ENCODE measurements at regions not wholly inside any gene's neighbourhood (a gene's known extent, or its start where the extent isn't known, plus 50 kb on each side); places are given as distances from the start of the nearest gene placed in this dataset.

GRCh38 chr6:170483413-170483812, 69.7 kb downstream of the PSMB1 start:
- Histone ChIP-seq H3K27ac (ENCODE audit: insufficient read depth in 1 of 2, low read depth in 1 of 2, low read length in 2 of 2, poor library complexity in 1 of 2, severe bottlenecking in 2 of 2) (no peak overlapping the region), H3K4me3 (ENCODE audit: control insufficient read depth in 1 of 7, extremely low read depth in 1 of 7, insufficient read depth in 4 of 7, low read depth in 2 of 7, low read length in 6 of 7) (no peak overlapping the region), H3K4me1 (ENCODE audit: control extremely low read depth in 1 of 4, control insufficient read depth in 4 of 4, insufficient read depth in 4 of 4, low read length in 3 of 4) (no peaks in the 10 kb centered on the region), H3K36me3 (ENCODE audit: control insufficient read depth in 4 of 4, insufficient read depth in 4 of 4, low read length in 3 of 4) (no peaks in the 10 kb centered on the region), H3K9me3 (ENCODE audit: control extremely low read depth in 1 of 5, control insufficient read depth in 4 of 5, insufficient read depth in 2 of 5, low read depth in 1 of 5, low read length in 4 of 5) (no peaks in the 10 kb centered on the region), H3K27me3 (replicated peaks in 2 of 5; ENCODE audit: control insufficient read depth in 4 of 5, insufficient read depth in 5 of 5, low read length in 4 of 5) (peaks cover 0 to 3% (median 0%) of the 10 kb centered on the region in 5 experiments)
- ChIA-PET CTCF (no interaction called here), POLR2A (no interaction called here)
- no CpG with 5 or more reads among the region's 2 CpGs for WGBS (ENCODE audit: insufficient coverage)
- no peak for DNase-seq

- ChIA-PET CTCF (no interaction called here), POLR2A (no interaction called here)
- Histone ChIP-seq H3K4me3 (ENCODE audit: control insufficient read depth in 1 of 7, extremely low read depth in 1 of 7, insufficient read depth in 4 of 7, low read depth in 2 of 7, low read length in 6 of 7) (no peak overlapping the region), H3K9me3 (ENCODE audit: control extremely low read depth in 1 of 5, control insufficient read depth in 4 of 5, insufficient read depth in 2 of 5, low read depth in 1 of 5, low read length in 4 of 5) (no peaks in the 10 kb centered on the region), H3K27me3 (replicated peaks in 2 of 5; ENCODE audit: control insufficient read depth in 4 of 5, insufficient read depth in 5 of 5, low read length in 4 of 5) (peaks cover 0 to 2% (median 0%) of the 10 kb centered on the region in 5 experiments), H3K27ac (ENCODE audit: insufficient read depth in 1 of 2, low read depth in 1 of 2, low read length in 2 of 2, poor library complexity in 1 of 2, severe bottlenecking in 2 of 2) (no peak overlapping the region), H3K36me3 (ENCODE audit: control insufficient read depth in 4 of 4, insufficient read depth in 4 of 4, low read length in 3 of 4) (no peaks in the 10 kb centered on the region), H3K4me1 (ENCODE audit: control extremely low read depth in 1 of 4, control insufficient read depth in 4 of 4, insufficient read depth in 4 of 4, low read length in 3 of 4) (no peaks in the 10 kb centered on the region)
- 83% methylated on average over 6 of the region's 6 CpGs for WGBS (ENCODE audit: insufficient coverage)
- no peak for DNase-seq
These were observed 72.9 kb downstream of the PSMB1 start for GRCh38 chr6:170480050-170480692.

GRCh38 chr6:170476360-170476759, 76.7 kb downstream of the PSMB1 start:
- CTCF ChIA-PET: no interaction called here
- H3K27ac ChIP-seq (ENCODE audit: insufficient read depth in 1 of 2, low read depth in 1 of 2, low read length in 2 of 2, poor library complexity in 1 of 2, severe bottlenecking in 2 of 2): no peak overlapping the region
- DNase-seq: peak in 2 of 3 donors; percentile 43 to 69
- H3K36me3 ChIP-seq (ENCODE audit: control insufficient read depth in 4 of 4, insufficient read depth in 4 of 4, low read length in 3 of 4): no peaks in the 10 kb centered on the region
- WGBS (ENCODE audit: insufficient coverage): no CpG with 5 or more reads among the region's 6 CpGs
- H3K4me1 ChIP-seq (ENCODE audit: control extremely low read depth in 1 of 4, control insufficient read depth in 4 of 4, insufficient read depth in 4 of 4, low read length in 3 of 4): no peaks in the 10 kb centered on the region
- no peaks in the 10 kb centered on the region for H3K9me3 ChIP-seq (ENCODE audit: control extremely low read depth in 1 of 5, control insufficient read depth in 4 of 5, insufficient read depth in 2 of 5, low read depth in 1 of 5, low read length in 4 of 5)
- no peak overlapping the region for H3K4me3 ChIP-seq (ENCODE audit: control insufficient read depth in 1 of 7, extremely low read depth in 1 of 7, insufficient read depth in 4 of 7, low read depth in 2 of 7, low read length in 6 of 7)
- POLR2A ChIA-PET: interaction anchor here (0.7 kb wide), 1 partner anchor 226 kb away, joined by 3 read pairs; no protein-coding TSS in a partner anchor
- H3K27me3 ChIP-seq (replicated peaks in 2 of 5; ENCODE audit: control insufficient read depth in 4 of 5, insufficient read depth in 5 of 5, low read length in 4 of 5): peaks cover 0 to 10% (median 2%) of the 10 kb centered on the region in 5 experiments

- Histone ChIP-seq H3K4me3 (ENCODE audit: control insufficient read depth in 1 of 7, extremely low read depth in 1 of 7, insufficient read depth in 4 of 7, low read depth in 2 of 7, low read length in 6 of 7) (no peak overlapping the region), H3K27me3 (replicated peaks in 2 of 5; ENCODE audit: control insufficient read depth in 4 of 5, insufficient read depth in 5 of 5, low read length in 4 of 5) (peaks cover 0 to 10% (median 2%) of the 10 kb centered on the region in 5 experiments), H3K9me3 (ENCODE audit: control extremely low read depth in 1 of 5, control insufficient read depth in 4 of 5, insufficient read depth in 2 of 5, low read depth in 1 of 5, low read length in 4 of 5) (no peaks in the 10 kb centered on the region), H3K4me1 (ENCODE audit: control extremely low read depth in 1 of 4, control insufficient read depth in 4 of 4, insufficient read depth in 4 of 4, low read length in 3 of 4) (no peaks in the 10 kb centered on the region), H3K27ac (ENCODE audit: insufficient read depth in 1 of 2, low read depth in 1 of 2, low read length in 2 of 2, poor library complexity in 1 of 2, severe bottlenecking in 2 of 2) (no peak overlapping the region), H3K36me3 (ENCODE audit: control insufficient read depth in 4 of 4, insufficient read depth in 4 of 4, low read length in 3 of 4) (no peaks in the 10 kb centered on the region)
- 100% methylated on average over 1 of the region's 3 CpGs for WGBS (ENCODE audit: insufficient coverage)
- CTCF ChIA-PET: interaction anchor here (0.8 to 1.3 kb wide), 2 partner anchors 11 to 81 kb away, joined by 3 to 4 read pairs; no protein-coding TSS in a partner anchor
- POLR2A ChIA-PET: no interaction called here
- DNase-seq: no peak
These were observed 78.0 kb downstream of the PSMB1 start for GRCh38 chr6:170475118-170475517.

- POLR2A ChIA-PET: interaction anchor here (0.6 kb wide), 1 partner anchor 1414 kb away, joined by 3 read pairs; no protein-coding TSS in a partner anchor
- 100% methylated on average over 1 of the region's 7 CpGs for WGBS (ENCODE audit: insufficient coverage)
- Histone ChIP-seq H3K36me3 (ENCODE audit: control insufficient read depth in 4 of 4, insufficient read depth in 4 of 4, low read length in 3 of 4) (no peaks in the 10 kb centered on the region), H3K9me3 (ENCODE audit: control extremely low read depth in 1 of 5, control insufficient read depth in 4 of 5, insufficient read depth in 2 of 5, low read depth in 1 of 5, low read length in 4 of 5) (no peaks in the 10 kb centered on the region), H3K27ac (ENCODE audit: insufficient read depth in 1 of 2, low read depth in 1 of 2, low read length in 2 of 2, poor library complexity in 1 of 2, severe bottlenecking in 2 of 2) (no peak overlapping the region), H3K27me3 (replicated peaks in 2 of 5; ENCODE audit: control insufficient read depth in 4 of 5, insufficient read depth in 5 of 5, low read length in 4 of 5) (peaks cover 0 to 10% (median 2%) of the 10 kb centered on the region in 5 experiments), H3K4me3 (ENCODE audit: control insufficient read depth in 1 of 7, extremely low read depth in 1 of 7, insufficient read depth in 4 of 7, low read depth in 2 of 7, low read length in 6 of 7) (no peak overlapping the region), H3K4me1 (ENCODE audit: control extremely low read depth in 1 of 4, control insufficient read depth in 4 of 4, insufficient read depth in 4 of 4, low read length in 3 of 4) (no peaks in the 10 kb centered on the region)
- CTCF ChIA-PET: interaction anchor here (1.2 to 1.3 kb wide), 2 partner anchors 9 to 29 kb away, joined by 3 to 4 read pairs; no protein-coding TSS in a partner anchor
- DNase-seq: no peak
These were observed 79.3 kb downstream of the PSMB1 start for GRCh38 chr6:170473801-170474200.

- Histone ChIP-seq H3K4me1 (ENCODE audit: control extremely low read depth in 1 of 4, control insufficient read depth in 4 of 4, insufficient read depth in 4 of 4, low read length in 3 of 4) (no peaks in the 10 kb centered on the region), H3K27ac (ENCODE audit: insufficient read depth in 1 of 2, low read depth in 1 of 2, low read length in 2 of 2, poor library complexity in 1 of 2, severe bottlenecking in 2 of 2) (no peak overlapping the region), H3K36me3 (ENCODE audit: control insufficient read depth in 4 of 4, insufficient read depth in 4 of 4, low read length in 3 of 4) (no peaks in the 10 kb centered on the region), H3K9me3 (ENCODE audit: control extremely low read depth in 1 of 5, control insufficient read depth in 4 of 5, insufficient read depth in 2 of 5, low read depth in 1 of 5, low read length in 4 of 5) (peaks cover 0 to 2% (median 0%) of the 10 kb centered on the region in 5 experiments), H3K4me3 (ENCODE audit: control insufficient read depth in 1 of 7, extremely low read depth in 1 of 7, insufficient read depth in 4 of 7, low read depth in 2 of 7, low read length in 6 of 7) (no peak overlapping the region), H3K27me3 (replicated peaks in 2 of 5; ENCODE audit: control insufficient read depth in 4 of 5, insufficient read depth in 5 of 5, low read length in 4 of 5) (peaks cover 0 to 10% (median 2%) of the 10 kb centered on the region in 5 experiments)
- POLR2A ChIA-PET: interaction anchor here (0.6 kb wide), 1 partner anchor 1413 kb away, joined by 3 read pairs; no protein-coding TSS in a partner anchor
- WGBS (ENCODE audit: insufficient coverage): 69% methylated on average over 3 of the region's 4 CpGs
- DNase-seq: no peak
- CTCF ChIA-PET: interaction anchor here (1.2 kb wide), 2 partner anchors 12 to 28 kb away, joined by 3 to 4 read pairs; no protein-coding TSS in a partner anchor
These were observed 79.8 kb downstream of the PSMB1 start for GRCh38 chr6:170473301-170473717.

GRCh38 chr6:170471491-170471890, 81.6 kb downstream of the PSMB1 start:
- no peak overlapping the region for H3K4me3 ChIP-seq (ENCODE audit: control insufficient read depth in 1 of 7, extremely low read depth in 1 of 7, insufficient read depth in 4 of 7, low read depth in 2 of 7, low read length in 6 of 7)
- POLR2A ChIA-PET: no interaction called here
- 92% methylated on average over 3 of the region's 5 CpGs for whole genome bisulfite sequencing (ENCODE audit: insufficient coverage)
- H3K27me3 ChIP-seq (replicated peaks in 2 of 5; ENCODE audit: control insufficient read depth in 4 of 5, insufficient read depth in 5 of 5, low read length in 4 of 5): peaks cover 0 to 10% (median 2%) of the 10 kb centered on the region in 5 experiments
- H3K9me3 ChIP-seq (ENCODE audit: control extremely low read depth in 1 of 5, control insufficient read depth in 4 of 5, insufficient read depth in 2 of 5, low read depth in 1 of 5, low read length in 4 of 5): peaks cover 0 to 10% (median 4%) of the 10 kb centered on the region in 5 experiments
- CTCF ChIA-PET: interaction anchor here (1.2 to 1.7 kb wide), 2 partner anchors 40 to 46 kb away, joined by 3 to 4 read pairs; no protein-coding TSS in a partner anchor
- DNase-seq: no peak
- H3K27ac ChIP-seq (ENCODE audit: insufficient read depth in 1 of 2, low read depth in 1 of 2, low read length in 2 of 2, poor library complexity in 1 of 2, severe bottlenecking in 2 of 2): no peak overlapping the region
- H3K4me1 ChIP-seq (ENCODE audit: control extremely low read depth in 1 of 4, control insufficient read depth in 4 of 4, insufficient read depth in 4 of 4, low read length in 3 of 4): no peaks in the 10 kb centered on the region
- no peaks in the 10 kb centered on the region for H3K36me3 ChIP-seq (ENCODE audit: control insufficient read depth in 4 of 4, insufficient read depth in 4 of 4, low read length in 3 of 4)
